Common myeloid progenitor, CD34-positive (primary cell): ENCODE measurements at regions not wholly inside any gene's neighbourhood (a gene's known extent, or its start where the extent isn't known, plus 50 kb on each side); places are given as distances from the start of the nearest gene placed in this dataset.

Source experiments
- CTCF ChIA-PET: fragments of 350-600 bp; sonication (Branson Sonifier 250); formaldehyde crosslinking; loops from one replicate; lab custom pipeline; 2021; ENCODE audit warnings: antibody characterized with exemption; lab: Charles Lee
- POLR2A ChIA-PET: fragments of 350-600 bp; sonication (Branson Sonifier 250); formaldehyde crosslinking; loops from one replicate; lab custom pipeline; 2021; ENCODE audit warnings: antibody characterized with exemption; lab: Charles Lee
- DNase-seq, 3 donors: peaks; one replicate each; pipeline versions ENCODE4 v3.0.0 to v3.0.0-alpha.2; 2013
- H3K27ac ChIP-seq, 2 experiments: 1 replicate in 1 of 2; 2 replicates in 1 of 2; pipeline ENCODE4 v1.7.0; 2013; ENCODE audit warnings: inconsistent platforms in 2 of 2, low read length in 2 of 2, mild to moderate bottlenecking in 2 of 2, low read depth in 1 of 2, moderate library complexity in 1 of 2; ENCODE audit not compliant: severe bottlenecking in 2 of 2, insufficient read depth in 1 of 2, poor library complexity in 1 of 2
- H3K27me3 ChIP-seq, 5 experiments: replicated peaks in 2 of 5; 1 replicate in 3 of 5; 2 replicates in 2 of 5; pipeline versions ENCODE4 v1.6.1 to v1.7.0; 2013; ENCODE audit warnings: low read length in 4 of 5, mild to moderate bottlenecking in 2 of 5, moderate library complexity in 2 of 5, inconsistent platforms in 1 of 5; ENCODE audit not compliant: insufficient read depth in 5 of 5, control insufficient read depth in 4 of 5
- H3K36me3 ChIP-seq, 4 experiments: 1 replicate in 2 of 4; 2 replicates in 2 of 4; pipeline versions ENCODE4 v1.6.1 to v1.7.0; 2013; ENCODE audit warnings: low read length in 3 of 4, control low read depth in 1 of 4, mild to moderate bottlenecking in 1 of 4; ENCODE audit not compliant: control insufficient read depth in 4 of 4, insufficient read depth in 4 of 4
- H3K4me1 ChIP-seq, 4 experiments: 1 replicate in 3 of 4; 2 replicates in 1 of 4; pipeline versions ENCODE4 v1.6.1 to v1.7.1; 2013; ENCODE audit warnings: low read length in 3 of 4, mild to moderate bottlenecking in 3 of 4, control low read depth in 1 of 4, inconsistent platforms in 1 of 4, moderate library complexity in 1 of 4; ENCODE audit not compliant: control insufficient read depth in 4 of 4, insufficient read depth in 4 of 4; ENCODE audit errors: control extremely low read depth in 1 of 4
- H3K4me3 ChIP-seq, 7 experiments: 1 replicate in 4 of 7; 2 replicates in 3 of 7; pipeline versions ENCODE4 v1.5.1 to v1.7.0; 2013; ENCODE audit warnings: mild to moderate bottlenecking in 7 of 7, low read length in 6 of 7, moderate library complexity in 6 of 7, inconsistent platforms in 2 of 7, low read depth in 2 of 7, control low read depth in 1 of 7; ENCODE audit not compliant: insufficient read depth in 4 of 7, control insufficient read depth in 1 of 7; ENCODE audit errors: extremely low read depth in 1 of 7
- H3K9me3 ChIP-seq, 5 experiments: 1 replicate in 4 of 5; 2 replicates in 1 of 5; pipeline versions ENCODE4 v1.6.1 to v1.7.1; 2013; ENCODE audit warnings: low read length in 4 of 5, mild to moderate bottlenecking in 2 of 5, inconsistent platforms in 1 of 5, low read depth in 1 of 5, moderate library complexity in 1 of 5; ENCODE audit not compliant: control insufficient read depth in 4 of 5, insufficient read depth in 2 of 5; ENCODE audit errors: control extremely low read depth in 1 of 5
- WGBS: methylation state at CpG from one replicate; pipeline ENCODE4 v1.1.5; 2013; ENCODE audit not compliant: insufficient coverage; 5-methylcytosine and 5-hydroxymethylcytosine counted together

DNA sequence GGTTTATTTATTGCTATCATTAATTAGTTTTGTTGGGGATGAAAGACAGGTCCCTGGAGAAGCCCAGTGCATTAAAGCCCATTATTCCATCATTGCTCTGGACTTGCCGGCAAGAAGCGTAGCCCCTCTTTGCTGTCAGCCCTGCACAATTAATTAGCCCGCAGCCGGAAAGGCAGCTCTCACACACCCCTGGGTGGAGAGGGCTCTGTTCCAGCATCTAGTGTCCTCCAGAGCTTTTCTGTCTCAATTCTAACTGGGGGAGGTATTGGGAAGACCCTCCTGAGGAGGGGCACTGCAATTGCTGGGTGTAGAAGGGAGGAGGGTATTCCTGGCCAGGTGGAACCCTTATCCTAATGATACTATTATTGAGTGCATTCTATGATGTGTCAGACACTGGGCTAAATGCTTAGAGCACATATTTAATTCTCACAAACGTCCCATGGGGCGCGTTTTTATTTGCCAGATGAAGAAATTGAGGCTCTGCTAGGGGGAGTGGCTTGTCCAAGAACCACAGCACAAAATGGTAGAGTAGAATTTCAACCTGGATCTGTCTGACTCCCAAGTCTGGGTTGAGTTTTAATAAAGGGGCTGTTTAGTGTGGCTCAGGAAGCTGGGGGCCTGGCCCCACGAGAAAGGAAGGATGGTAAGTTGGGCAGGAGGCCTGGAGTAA, 148.1 kb upstream of the PCBD1 start:
- ChIA-PET CTCF (interaction anchor here (1.2 kb wide), 1 partner anchor 111 kb away, joined by 3 read pairs; no protein-coding TSS in a partner anchor), POLR2A (no interaction called here)
- Histone ChIP-seq H3K9me3 (no peaks in the 10 kb centered on the region), H3K36me3 (no peaks in the 10 kb centered on the region), H3K27me3 (no peaks in the 10 kb centered on the region), H3K27ac (no peak overlapping the region), H3K4me1 (no peaks in the 10 kb centered on the region), H3K4me3 (no peak overlapping the region)
- DNase-seq = no peak
- WGBS = 86% methylated on average over 6 of the region's 8 CpGs

DNA sequence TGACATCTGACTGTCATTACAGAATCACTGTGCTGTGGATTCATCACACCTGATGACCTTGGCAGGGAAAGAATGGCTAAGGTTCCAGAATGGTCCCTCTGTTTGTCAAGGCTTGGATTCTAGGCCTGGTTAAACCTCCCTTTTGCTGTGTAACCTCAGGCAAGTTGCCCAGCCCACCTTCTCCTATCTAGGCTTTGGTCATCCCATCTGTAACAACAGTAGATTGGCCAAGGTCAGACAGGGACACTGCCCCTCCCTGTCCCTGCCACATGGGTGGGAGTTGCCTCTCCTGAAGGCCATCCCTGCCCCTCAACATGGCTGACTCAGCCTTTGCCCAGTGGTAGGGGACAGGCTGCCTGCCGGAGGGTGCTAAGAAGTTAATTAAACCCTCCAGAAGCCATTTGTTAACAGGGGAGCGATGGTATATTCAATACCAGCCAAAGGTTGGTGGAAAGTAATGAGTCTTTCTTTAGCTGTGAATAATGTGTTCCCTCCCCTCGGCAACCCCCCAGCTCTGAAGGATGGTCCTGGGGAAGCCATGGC, 149.8 kb upstream of the PCBD1 start:
- no peaks in the 10 kb centered on the region for H3K4me1 ChIP-seq
- DNase-seq = no peak
- 83% methylated on average over 1 of the region's 3 CpGs for WGBS
- H3K27ac ChIP-seq = no peak overlapping the region
- no peaks in the 10 kb centered on the region for H3K9me3 ChIP-seq
- no peaks in the 10 kb centered on the region for H3K36me3 ChIP-seq
- H3K4me3 ChIP-seq = no peak overlapping the region
- H3K27me3 ChIP-seq = no peaks in the 10 kb centered on the region
- ChIA-PET CTCF (no interaction called here), POLR2A (no interaction called here)

DNA sequence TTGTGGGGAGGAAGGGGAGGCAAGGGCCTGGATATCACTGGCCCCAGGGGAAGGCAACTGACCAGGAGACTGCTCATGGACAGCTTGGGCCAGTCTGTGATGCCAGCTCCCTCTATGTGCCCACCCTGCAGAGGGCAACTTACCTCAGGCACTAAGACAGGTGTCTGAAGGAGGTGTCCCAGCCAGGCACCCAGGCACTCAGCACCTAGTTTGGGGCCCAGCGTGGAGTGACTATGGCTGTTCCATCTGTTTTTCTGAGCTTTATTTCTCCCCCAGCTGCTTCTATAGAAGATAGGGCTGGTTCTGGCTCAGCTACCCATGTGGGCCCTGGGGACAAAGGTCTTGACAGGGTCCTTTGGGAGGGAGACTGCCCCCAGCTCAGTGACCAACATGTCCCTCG, 150.6 kb upstream of the PCBD1 start:
- ChIA-PET CTCF (no interaction called here), POLR2A (no interaction called here)
- DNase-seq = no peak
- Histone ChIP-seq H3K4me1 (no peaks in the 10 kb centered on the region), H3K4me3 (no peak overlapping the region), H3K27me3 (no peaks in the 10 kb centered on the region), H3K9me3 (no peaks in the 10 kb centered on the region), H3K27ac (no peak overlapping the region), H3K36me3 (no peaks in the 10 kb centered on the region)
- WGBS = 100% methylated on average over 1 of the region's 2 CpGs

DNA sequence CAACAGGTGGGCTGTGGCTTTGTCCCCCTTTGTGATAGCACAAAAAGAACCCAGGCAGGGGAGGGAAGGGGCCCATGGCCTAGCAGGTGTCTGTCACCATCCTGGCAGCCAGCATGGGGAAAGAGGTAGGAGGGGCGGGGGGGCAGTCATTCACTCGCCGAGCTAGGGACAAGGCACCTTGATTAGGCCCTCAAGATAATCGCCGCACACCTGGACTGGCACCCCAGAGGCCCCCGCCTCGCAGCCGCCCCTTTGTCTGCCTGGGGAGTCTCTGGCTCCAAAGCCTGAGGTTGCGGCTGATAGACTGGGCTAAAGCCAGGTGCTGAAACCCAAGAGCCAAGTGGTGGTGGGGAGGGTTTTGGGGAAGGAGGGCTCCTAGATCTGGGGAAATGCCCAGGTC, 151.2 kb upstream of the PCBD1 start:
- POLR2A ChIA-PET = no interaction called here
- H3K4me3 ChIP-seq = no peak overlapping the region
- 100% methylated on average over 9 of the region's 9 CpGs for WGBS
- CTCF ChIA-PET = no interaction called here
- H3K27me3 ChIP-seq = no peaks in the 10 kb centered on the region
- DNase-seq = no peak
- no peaks in the 10 kb centered on the region for H3K4me1 ChIP-seq
- no peaks in the 10 kb centered on the region for H3K9me3 ChIP-seq
- H3K27ac ChIP-seq = no peak overlapping the region
- no peaks in the 10 kb centered on the region for H3K36me3 ChIP-seq

DNA sequence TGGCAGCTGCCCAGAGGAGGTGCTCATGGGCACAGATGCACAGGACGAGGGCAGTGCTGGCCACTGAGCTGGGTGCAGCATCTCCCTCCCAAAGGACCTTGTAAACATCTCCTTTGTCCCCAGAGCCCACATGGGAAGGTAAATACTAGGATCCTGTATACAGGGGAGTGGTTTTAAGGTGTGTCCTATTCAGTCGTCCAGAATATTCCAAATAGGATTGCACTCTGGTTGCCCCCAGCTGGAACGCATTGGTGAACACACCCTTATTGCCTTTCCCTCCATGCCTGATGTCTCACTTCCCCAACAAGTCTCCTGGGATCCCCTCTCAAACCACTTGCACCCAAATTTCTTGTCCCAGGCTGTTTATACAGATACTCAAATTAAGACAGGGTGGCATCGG, 152.0 kb upstream of the PCBD1 start:
- no peaks in the 10 kb centered on the region for H3K9me3 ChIP-seq
- H3K4me1 ChIP-seq = peaks cover 0 to 6% (median 4%) of the 10 kb centered on the region in 4 experiments
- H3K27me3 ChIP-seq = no peaks in the 10 kb centered on the region
- CTCF ChIA-PET = no interaction called here
- no peaks in the 10 kb centered on the region for H3K36me3 ChIP-seq
- H3K27ac ChIP-seq = no peak overlapping the region
- POLR2A ChIA-PET = no interaction called here
- no peak for DNase-seq
- no peak overlapping the region for H3K4me3 ChIP-seq
- WGBS = 100% methylated on average over 1 of the region's 4 CpGs

DNA sequence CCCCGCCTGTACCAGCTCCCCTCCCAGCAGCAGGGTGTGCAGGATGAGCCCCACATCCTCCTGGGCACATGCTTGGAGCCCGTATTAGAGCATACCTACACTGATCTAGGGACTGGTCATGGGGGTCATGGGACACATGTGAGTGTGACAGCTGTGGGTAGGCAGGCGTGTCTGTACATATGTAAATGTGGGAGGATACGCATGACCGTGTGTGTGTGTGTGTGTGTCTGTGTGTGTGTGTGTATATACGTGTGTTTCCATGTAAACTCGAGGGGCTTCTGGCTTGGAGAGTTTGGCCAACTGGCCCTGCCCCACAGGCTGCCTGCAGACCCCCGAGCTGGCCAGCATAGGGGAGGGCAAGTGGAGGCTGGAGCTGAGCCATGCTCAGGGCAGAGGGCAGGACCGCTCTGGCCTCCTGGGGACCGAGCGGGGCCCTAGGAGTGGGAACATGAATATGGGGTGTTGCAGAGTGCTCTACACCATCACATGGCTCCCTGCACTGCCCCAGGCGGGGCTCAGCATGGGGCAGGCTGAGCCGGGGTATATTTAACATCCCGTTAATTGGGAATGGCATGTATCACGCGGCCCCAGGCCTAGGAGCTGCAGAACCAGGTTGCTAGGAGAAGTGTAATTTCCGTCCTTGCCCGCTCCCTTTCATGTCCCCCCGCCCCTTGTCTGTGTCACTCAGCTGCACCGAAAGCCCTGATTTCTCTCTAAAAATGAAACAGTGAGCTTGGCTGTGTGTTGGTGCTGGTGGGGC, 152.7 kb upstream of the PCBD1 start:
- WGBS = 94% methylated on average over 19 of the region's 20 CpGs
- Histone ChIP-seq H3K27me3 (no peaks in the 10 kb centered on the region), H3K9me3 (no peaks in the 10 kb centered on the region), H3K36me3 (no peaks in the 10 kb centered on the region), H3K4me3 (no peak overlapping the region), H3K27ac (no peak overlapping the region), H3K4me1 (peaks cover 0 to 13% (median 10%) of the 10 kb centered on the region in 4 experiments)
- POLR2A ChIA-PET = no interaction called here
- CTCF ChIA-PET = interaction anchor here (1.1 kb wide), 1 partner anchor 244 kb away, joined by 3 read pairs; no protein-coding TSS in a partner anchor
- DNase-seq = no peak

DNA sequence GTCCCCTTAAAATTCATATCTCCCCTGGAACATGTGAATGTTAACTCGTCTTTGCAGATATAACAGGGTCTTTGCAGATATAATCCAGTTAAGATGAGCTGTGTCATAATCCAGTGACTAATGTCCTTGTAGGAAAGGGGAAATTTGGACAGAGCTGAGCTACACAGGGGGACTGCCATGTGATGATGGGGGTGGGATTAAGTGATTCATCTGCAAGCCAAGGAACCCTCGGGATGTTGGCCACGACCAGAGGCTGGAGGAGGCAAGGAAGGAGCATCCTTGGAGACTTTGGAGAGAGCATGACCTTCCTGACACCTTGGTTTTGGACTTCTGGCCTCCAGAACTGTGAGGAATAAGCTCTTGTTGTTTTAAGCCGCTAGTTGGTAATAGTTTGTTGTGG, 153.9 kb upstream of the PCBD1 start:
- H3K27me3 ChIP-seq = no peaks in the 10 kb centered on the region
- WGBS = 92% methylated on average over 3 of the region's 4 CpGs
- H3K4me1 ChIP-seq = peaks cover 0 to 24% (median 11%) of the 10 kb centered on the region in 4 experiments
- no peak for DNase-seq
- H3K27ac ChIP-seq = no peak overlapping the region
- no peaks in the 10 kb centered on the region for H3K9me3 ChIP-seq
- ChIA-PET POLR2A (no interaction called here), CTCF (interaction anchor here (1.1 kb wide), 2 partner anchors 243 to 492 kb away, joined by 3 read pairs; no protein-coding TSS in a partner anchor)
- H3K4me3 ChIP-seq = no peak overlapping the region
- H3K36me3 ChIP-seq = no peaks in the 10 kb centered on the region
